Central memory CD8-positive, alpha-beta T cell (primary cell): ENCODE measurements at regions not wholly inside any gene's neighbourhood (a gene's known extent, or its start where the extent isn't known, plus 50 kb on each side); places are given as distances from the start of the nearest gene placed in this dataset.
"Not testable (repeated sequence)": the region's sequence is repeated elsewhere in the genome, so short reads cannot be mapped to it uniquely, and the experiment has no call there.

Source experiments
- ATAC-seq: fragments of 150-1000 bp; cut with Tn5 transposase; replicated peaks from 2 replicates; pipeline ENCODE4 v1.10.0; 2022; ENCODE audit warnings: mild to moderate bottlenecking, moderate FRiP score, moderate number of reproducible peaks; ENCODE audit not compliant: poor library complexity, severe bottlenecking; ENCODE audit errors: extremely low read depth
- DNase-seq, 2 donors: peaks; one replicate each; pipeline ENCODE4 v3.0.0; 2021; ENCODE audit warnings: low spot score in 2 of 2
- H3K27ac Mint-ChIP-seq: one replicate; pipeline ENCODE4 v1.8.0; 2022; ENCODE audit warnings: low read depth, mild to moderate bottlenecking, moderate library complexity, mixed read lengths
- H3K27me3 Mint-ChIP-seq: one replicate; pipeline ENCODE4 v1.8.0; 2022; ENCODE audit warnings: mixed read lengths
- H3K36me3 Mint-ChIP-seq: one replicate; pipeline ENCODE4 v1.8.0; 2022; ENCODE audit warnings: mild to moderate bottlenecking, moderate library complexity, mixed read lengths; ENCODE audit not compliant: insufficient read depth
- H3K4me1 Mint-ChIP-seq: one replicate; pipeline ENCODE4 v1.8.0; 2022; ENCODE audit warnings: mixed read lengths
- H3K4me3 Mint-ChIP-seq: one replicate; pipeline ENCODE4 v1.8.0; 2022; ENCODE audit warnings: mild to moderate bottlenecking, moderate library complexity, mixed read lengths
- H3K9me3 Mint-ChIP-seq: one replicate; pipeline ENCODE4 v1.8.0; 2022; ENCODE audit warnings: mixed read lengths

DNA sequence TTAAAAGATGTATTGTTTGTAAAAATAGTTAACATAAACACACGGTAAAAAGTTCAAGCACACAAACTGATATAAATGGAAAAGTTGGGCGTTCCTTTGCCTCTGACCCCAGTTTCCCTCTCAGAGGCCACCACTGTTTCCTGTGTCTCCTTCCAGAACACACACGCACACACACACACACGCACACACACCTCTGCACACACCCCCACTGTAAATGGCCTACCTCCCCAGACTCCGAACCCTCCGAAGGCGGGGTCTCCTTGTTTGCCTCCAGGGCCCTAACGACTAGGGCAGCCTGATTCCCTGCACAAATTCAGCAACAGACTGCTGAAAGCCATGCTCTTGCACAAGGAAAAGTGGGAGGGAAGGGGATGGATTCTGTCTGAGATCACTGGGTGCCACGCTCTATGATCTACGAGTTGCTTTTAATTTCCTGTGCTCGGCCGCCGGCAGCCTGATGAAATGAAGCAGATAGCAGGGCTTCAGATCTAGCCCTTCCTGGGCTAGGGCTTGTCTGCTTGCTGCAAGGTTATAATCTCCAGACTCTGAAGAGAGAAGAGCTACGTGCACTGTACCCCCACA, 184.0 kb upstream of the IL12B start:
- ATAC-seq (no peak), DNase-seq (no peak)
- peak overlapping the region; percentile 40 for H3K27ac Mint-ChIP-seq
- H3K36me3 Mint-ChIP-seq: peaks cover 3% of the 10 kb centered on the region
- H3K27me3 Mint-ChIP-seq: peaks cover 26% of the 10 kb centered on the region
- no peak overlapping the region for H3K4me3 Mint-ChIP-seq
- H3K4me1 Mint-ChIP-seq: no peaks in the 10 kb centered on the region
- H3K9me3 Mint-ChIP-seq: no peaks in the 10 kb centered on the region

DNA sequence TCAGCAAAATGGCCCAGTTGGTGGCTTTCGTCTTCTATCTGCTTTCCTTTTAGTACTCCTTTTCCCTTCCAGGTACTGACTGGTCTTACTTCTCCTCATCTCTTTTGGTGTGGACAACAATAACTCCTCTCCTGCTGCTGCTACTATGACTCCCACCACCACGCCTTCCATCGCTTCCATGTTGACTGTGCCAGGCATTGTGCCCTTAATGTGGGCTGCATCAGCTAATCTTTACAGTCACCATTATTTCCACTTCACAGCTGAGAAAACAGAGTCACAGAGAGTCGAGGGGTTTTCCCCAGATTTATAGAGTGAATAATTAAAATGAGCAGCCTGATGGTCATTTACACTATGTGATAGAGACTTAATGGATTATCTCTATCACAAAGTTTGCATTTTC, 184.9 kb upstream of the IL12B start:
- no peaks in the 10 kb centered on the region for H3K9me3 Mint-ChIP-seq

DNA sequence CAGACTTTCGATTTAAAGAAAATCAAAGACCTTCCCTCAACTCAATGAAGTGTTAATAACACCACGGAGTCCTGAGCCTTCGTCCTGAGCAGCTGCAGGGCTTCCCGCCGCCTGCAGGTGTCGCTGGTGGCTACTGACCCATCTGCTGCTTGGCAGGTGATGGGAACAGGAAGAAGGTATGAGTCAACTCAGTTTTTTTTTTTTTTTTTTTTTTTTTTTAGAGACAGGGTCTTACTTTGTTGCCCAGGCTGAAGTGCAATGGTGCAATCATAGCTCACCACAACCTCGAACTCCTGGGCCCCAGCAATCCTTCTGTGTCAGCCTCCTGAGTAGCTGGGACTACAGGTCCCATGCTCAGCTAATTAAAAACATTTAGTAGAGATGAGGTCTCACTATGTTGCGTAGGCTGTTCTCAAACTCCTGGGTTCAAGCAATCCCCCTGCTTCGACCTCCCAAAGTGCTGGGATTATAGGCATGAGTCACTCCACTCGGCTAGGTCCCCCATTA, 185.7 kb upstream of the IL12B start:
- no peak overlapping the region for H3K27ac Mint-ChIP-seq
- DNase-seq: peak; percentile 23 to 32
- H3K4me3 Mint-ChIP-seq: no peak overlapping the region
- no peaks in the 10 kb centered on the region for H3K9me3 Mint-ChIP-seq
- peak; percentile 56 for ATAC-seq
- H3K4me1 Mint-ChIP-seq: no peaks in the 10 kb centered on the region
- H3K36me3 Mint-ChIP-seq: peaks cover 3% of the 10 kb centered on the region
- peaks cover 31% of the 10 kb centered on the region for H3K27me3 Mint-ChIP-seq

More for the DNA sequence above, 184.9 kb upstream of the IL12B start:
- Mint-ChIP-seq H3K36me3 (peaks cover 3% of the 10 kb centered on the region), H3K4me3 (no peak overlapping the region), H3K27me3 (peaks cover 30% of the 10 kb centered on the region), H3K27ac (no peak overlapping the region), H3K4me1 (no peaks in the 10 kb centered on the region)
- DNase-seq: no peak
- ATAC-seq: no peak

DNA sequence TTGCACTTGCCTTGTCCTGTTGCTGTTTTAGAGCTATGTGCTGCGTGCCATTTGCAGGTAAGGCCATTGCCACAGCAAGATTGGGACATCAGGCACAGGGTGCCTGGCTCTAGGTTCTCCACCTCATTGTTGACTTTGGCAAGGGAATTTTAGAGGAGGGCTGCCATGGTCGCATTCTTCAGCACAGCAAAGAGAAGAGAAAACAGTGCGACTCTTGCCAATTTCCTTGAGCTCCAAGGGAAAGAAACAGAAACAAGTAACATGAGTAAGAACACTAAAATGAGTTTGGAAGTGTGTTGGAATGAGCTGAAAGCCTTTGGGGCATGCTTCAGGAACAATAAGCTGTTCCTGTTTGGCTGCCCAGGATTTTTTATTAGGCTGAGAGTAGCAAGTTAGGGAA, 188.1 kb upstream of the IL12B start:
- no peak for DNase-seq
- H3K9me3 Mint-ChIP-seq: no peaks in the 10 kb centered on the region
- H3K4me3 Mint-ChIP-seq: no peak overlapping the region
- no peaks in the 10 kb centered on the region for H3K4me1 Mint-ChIP-seq
- no peak for ATAC-seq
- H3K27ac Mint-ChIP-seq: no peak overlapping the region
- H3K36me3 Mint-ChIP-seq: peaks cover 3% of the 10 kb centered on the region
- peaks cover 30% of the 10 kb centered on the region for H3K27me3 Mint-ChIP-seq

DNA sequence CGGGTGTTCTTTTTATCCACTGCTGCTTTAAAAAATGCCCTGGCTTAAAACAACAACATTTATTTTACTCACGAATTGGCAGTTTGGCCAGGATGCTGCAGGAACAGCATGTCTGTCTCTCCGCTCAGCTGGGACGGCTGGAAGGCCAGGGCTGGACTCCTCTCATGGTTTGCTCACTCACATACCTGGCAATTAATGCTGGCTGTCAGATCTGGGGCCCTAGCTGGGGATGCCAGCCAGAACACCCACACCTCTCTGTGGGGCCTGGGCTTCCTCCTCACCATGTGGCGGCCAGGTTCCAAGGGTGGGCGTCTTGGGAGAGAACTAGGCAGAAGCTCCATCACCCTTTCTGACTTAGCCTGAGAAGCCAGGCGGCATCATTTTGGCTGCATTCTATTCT, 189.1 kb upstream of the IL12B start:
- Mint-ChIP-seq H3K36me3 (peaks cover 3% of the 10 kb centered on the region), H3K9me3 (no peaks in the 10 kb centered on the region), H3K4me1 (no peaks in the 10 kb centered on the region), H3K4me3 (no peak overlapping the region), H3K27me3 (peaks cover 28% of the 10 kb centered on the region), H3K27ac (no peak overlapping the region)
- no peak for DNase-seq
- ATAC-seq: no peak

DNA sequence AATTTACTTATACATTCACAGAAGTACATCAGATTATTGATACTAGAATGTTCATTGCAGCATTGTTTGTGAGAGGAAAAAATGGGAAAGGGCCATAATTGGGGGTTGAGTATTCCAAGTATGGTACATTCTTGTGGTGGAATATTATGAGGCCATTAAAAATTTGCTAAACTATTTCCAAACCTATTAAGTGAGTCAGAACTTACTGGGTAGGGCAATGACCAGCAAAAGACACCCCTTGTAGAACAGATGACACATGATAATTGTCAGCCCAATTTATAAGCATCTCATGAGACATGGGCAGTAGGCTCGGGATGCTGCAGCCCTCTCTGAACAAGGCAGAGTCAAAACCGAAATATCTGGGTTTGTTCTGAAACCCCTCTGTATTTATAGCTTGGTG, 192.6 kb upstream of the IL12B start:
- Mint-ChIP-seq H3K27me3 (peaks cover 28% of the 10 kb centered on the region), H3K36me3 (peaks cover 3% of the 10 kb centered on the region), H3K4me3 (no peak overlapping the region), H3K27ac (no peak overlapping the region), H3K4me1 (no peaks in the 10 kb centered on the region), H3K9me3 (peaks cover 5% of the 10 kb centered on the region)
- no peak for DNase-seq
- ATAC-seq: no peak

DNA sequence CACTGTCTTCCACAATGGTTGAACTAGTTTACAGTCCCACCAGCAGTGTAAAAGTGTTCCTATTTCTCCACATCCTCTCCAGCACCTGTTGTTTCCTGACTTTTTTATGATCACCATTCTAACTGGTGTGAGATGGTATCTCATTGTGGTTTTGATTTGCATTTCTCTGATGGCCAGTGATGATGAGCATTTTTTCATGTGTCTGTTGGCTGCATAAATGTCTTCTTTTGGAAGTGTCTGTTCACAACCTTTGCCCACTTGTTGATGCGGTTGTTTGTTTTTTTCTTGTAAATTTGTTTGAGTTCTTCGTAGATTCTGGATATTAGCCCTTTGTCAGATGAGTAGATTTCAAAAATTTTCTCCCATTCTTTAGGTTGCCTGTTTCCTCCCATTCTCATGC, 194.0 kb upstream of the IL12B start:
- not testable (repeated sequence) for H3K4me3 Mint-ChIP-seq, ATAC-seq, H3K9me3 Mint-ChIP-seq, DNase-seq, H3K4me1 Mint-ChIP-seq, H3K27ac Mint-ChIP-seq, H3K36me3 Mint-ChIP-seq
- peaks cover 14% of the 10 kb centered on the region for H3K27me3 Mint-ChIP-seq

DNA sequence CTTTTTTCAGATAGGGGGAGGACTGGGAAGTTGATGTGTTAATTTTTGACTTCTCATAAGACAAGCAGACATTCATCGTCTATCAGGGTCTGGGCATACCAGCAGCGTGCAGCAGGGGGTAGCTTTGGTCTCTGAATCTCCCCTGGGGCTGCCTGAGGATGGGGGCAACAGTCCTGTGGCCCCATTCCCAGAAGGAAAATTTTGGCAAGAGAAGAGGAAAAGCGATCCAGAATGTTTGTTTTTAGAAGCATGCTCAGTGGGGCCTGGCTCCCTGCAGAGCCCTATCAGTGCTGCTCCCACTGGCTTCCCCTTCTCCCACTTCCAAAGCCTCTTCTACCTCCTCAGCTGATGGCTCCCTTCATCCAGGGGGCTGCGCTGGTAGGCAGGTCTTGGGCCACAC, 194.8 kb upstream of the IL12B start:
- ATAC-seq (no peak), DNase-seq (no peak)
- Mint-ChIP-seq H3K4me1 (no peaks in the 10 kb centered on the region), H3K27ac (no peak overlapping the region), H3K9me3 (peaks cover 10% of the 10 kb centered on the region), H3K36me3 (no peaks in the 10 kb centered on the region), H3K4me3 (no peak overlapping the region), H3K27me3 (peaks cover 9% of the 10 kb centered on the region)

DNA sequence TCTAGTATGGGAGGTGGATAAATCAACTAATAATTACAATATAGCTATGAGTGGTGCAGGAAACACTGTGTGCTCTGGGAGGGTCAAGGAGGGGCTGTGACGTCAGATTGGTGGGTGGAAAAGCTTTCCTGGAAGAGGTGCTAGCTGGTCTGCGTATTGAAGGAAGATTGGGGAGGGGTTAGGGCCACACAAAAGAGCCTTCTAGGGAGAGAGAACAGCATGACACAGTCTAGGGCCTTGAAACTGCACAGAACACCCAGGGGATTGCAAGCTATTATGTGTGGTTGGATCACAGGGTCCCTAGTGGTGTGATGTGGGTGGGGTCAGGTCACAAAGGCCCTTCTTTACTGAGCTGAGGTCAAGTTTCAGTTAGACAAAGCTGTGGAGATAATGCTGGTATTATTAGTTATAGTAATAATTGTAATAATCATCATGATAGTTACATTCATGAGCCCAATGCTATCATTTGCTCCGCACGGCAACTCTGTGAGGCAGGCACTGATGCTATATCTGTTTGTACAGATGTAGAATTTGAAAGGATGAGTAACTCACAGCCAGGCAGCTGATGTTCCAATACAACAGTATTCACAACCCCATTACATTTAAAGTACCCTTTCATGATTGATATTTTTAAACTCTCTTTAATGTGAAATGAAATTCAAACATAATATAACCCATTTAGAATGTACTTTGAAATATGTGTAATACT, 197.4 kb upstream of the IL12B start:
- no peaks in the 10 kb centered on the region for H3K27me3 Mint-ChIP-seq
- no peaks in the 10 kb centered on the region for H3K4me1 Mint-ChIP-seq
- DNase-seq: no peak
- H3K4me3 Mint-ChIP-seq: no peak overlapping the region
- H3K27ac Mint-ChIP-seq: no peak overlapping the region
- no peak for ATAC-seq
- H3K36me3 Mint-ChIP-seq: no peaks in the 10 kb centered on the region
- H3K9me3 Mint-ChIP-seq: peaks cover 10% of the 10 kb centered on the region

DNA sequence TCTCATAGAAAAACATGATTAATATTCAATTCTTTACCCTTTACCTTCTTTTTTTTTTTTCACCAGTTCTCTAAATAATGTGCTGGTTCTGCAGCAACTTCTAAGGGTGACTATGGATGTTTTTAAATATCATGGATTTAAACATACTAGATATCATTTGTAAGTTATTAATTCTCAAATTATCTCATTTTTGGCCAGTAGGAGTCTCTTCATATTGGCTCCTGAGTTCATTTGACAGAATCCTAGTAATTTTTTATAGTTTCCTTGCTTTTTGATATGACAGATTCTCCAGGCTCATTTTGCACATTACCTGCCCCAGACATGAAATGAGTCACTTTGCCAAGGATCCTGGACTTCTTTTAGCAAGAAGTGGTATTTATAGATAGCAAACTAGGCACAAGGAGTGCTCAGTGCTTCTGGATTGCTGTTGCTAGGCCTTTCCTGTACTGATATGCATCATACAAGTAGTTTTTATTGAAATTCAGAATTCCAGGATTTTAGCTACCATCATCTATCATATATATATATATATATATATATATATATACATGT, 201.3 kb upstream of the IL12B start:
- DNase-seq: no peak
- H3K36me3 Mint-ChIP-seq: no peaks in the 10 kb centered on the region

DNA sequence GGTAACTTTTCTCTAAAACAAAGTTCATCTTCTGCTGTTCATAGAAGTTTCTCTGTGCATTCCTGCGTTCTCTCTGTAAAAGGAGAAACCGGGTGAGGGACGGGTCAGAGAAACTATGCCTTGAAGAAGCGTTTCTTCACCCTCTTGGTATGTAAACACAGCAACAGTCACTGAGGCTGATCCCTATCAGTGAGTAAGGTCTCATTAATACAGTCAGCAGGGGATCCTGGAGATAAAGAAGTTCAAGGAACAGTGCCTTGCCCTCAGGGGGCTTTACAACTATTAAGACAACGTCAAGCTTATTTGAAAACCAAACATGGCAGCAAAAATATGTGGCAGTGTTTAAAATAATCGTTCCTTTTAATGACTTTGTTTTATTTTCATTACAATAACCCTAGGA, 202.9 kb upstream of the IL12B start:
- H3K27me3 Mint-ChIP-seq: no peaks in the 10 kb centered on the region
- ATAC-seq (no peak), DNase-seq (no peak)
- H3K9me3 Mint-ChIP-seq: peaks cover 5% of the 10 kb centered on the region
- H3K27ac Mint-ChIP-seq: no peak overlapping the region
- H3K4me3 Mint-ChIP-seq: no peak overlapping the region
- H3K4me1 Mint-ChIP-seq: no peaks in the 10 kb centered on the region
- H3K36me3 Mint-ChIP-seq: no peaks in the 10 kb centered on the region

More for the DNA sequence above, 201.3 kb upstream of the IL12B start:
- H3K27ac Mint-ChIP-seq: no peak overlapping the region
- ATAC-seq: no peak
- peaks cover 8% of the 10 kb centered on the region for H3K9me3 Mint-ChIP-seq
- no peaks in the 10 kb centered on the region for H3K27me3 Mint-ChIP-seq
- no peaks in the 10 kb centered on the region for H3K4me1 Mint-ChIP-seq
- no peak overlapping the region for H3K4me3 Mint-ChIP-seq

DNA sequence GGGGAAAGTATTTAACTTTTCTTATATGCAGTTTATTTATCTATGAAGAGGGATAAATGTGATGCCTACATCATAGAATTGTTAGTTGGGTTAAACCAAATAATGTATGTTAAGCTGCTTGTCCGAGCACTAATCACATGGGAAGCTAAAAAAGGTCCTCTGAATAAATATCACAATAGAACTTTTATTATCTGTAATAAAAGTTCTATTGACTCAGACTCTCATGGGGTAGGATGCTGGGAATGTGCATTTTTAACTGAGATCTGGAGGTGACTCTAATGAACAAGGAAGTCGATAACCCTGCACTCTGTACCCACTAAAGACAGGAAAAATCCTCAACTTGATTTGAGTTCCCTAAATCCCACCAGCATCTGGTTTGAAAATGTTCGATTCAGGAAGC, 205.9 kb upstream of the IL12B start:
- Mint-ChIP-seq H3K4me1 (no peaks in the 10 kb centered on the region), H3K27me3 (no peaks in the 10 kb centered on the region), H3K36me3 (no peaks in the 10 kb centered on the region), H3K27ac (no peak overlapping the region), H3K4me3 (no peak overlapping the region), H3K9me3 (no peaks in the 10 kb centered on the region)
- DNase-seq (no peak), ATAC-seq (no peak)

DNA sequence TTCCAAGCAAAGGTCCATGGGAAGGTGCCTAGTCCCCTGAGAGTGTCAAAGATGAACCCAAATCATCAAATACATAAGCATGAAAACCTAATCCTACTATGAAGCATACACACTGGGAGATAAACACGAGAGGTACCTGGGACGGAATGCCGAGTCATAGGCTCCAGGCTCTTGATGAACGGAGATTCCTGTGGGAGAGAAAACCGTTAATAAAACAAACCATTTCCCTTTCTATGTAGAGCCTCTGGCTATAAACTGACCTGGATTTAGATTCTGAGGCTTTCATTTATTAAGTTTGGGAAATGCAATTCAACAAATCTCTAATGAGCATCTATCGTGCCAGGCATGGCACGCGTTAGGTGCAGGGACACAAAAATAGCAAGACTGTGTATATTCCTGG, 206.4 kb upstream of the IL12B start:
- Mint-ChIP-seq H3K4me1 (no peaks in the 10 kb centered on the region), H3K4me3 (no peak overlapping the region), H3K27ac (no peak overlapping the region), H3K27me3 (no peaks in the 10 kb centered on the region), H3K9me3 (no peaks in the 10 kb centered on the region), H3K36me3 (no peaks in the 10 kb centered on the region)
- ATAC-seq: no peak
- no peak for DNase-seq
